Lower leg skin (tissue), 3 donors: ENCODE measurements at regions not wholly inside any gene's neighbourhood (a gene's known extent, or its start where the extent isn't known, plus 50 kb on each side); places are given as distances from the start of the nearest gene placed in this dataset.

Experiments
- CTCF ChIP-seq, 3 donors: fragments of 450-650 bp; IDR thresholded peaks; one replicate each; pipeline ENCODE4 v1.5.1; 2016; ENCODE audit warnings: antibody characterized with exemption in 3 of 3, mild to moderate bottlenecking in 3 of 3, moderate library complexity in 2 of 3
- POLR2A ChIP-seq, 2 donors: fragments of 450-650 bp; IDR thresholded peaks; one replicate each; pipeline ENCODE4 v1.6.1; 2016 to 2017; ENCODE audit warnings: antibody characterized with exemption in 2 of 2, mild to moderate bottlenecking in 1 of 2, moderate library complexity in 1 of 2

- no peak for TF ChIP-seq CTCF (IDR thresholded peaks at IDR 0.05)
- no peak for TF ChIP-seq POLR2A (IDR thresholded peaks at IDR 0.05)
Observed at GRCh38 chr16:74024953-74025352, 271.7 kb upstream of the PSMD7 start.
